ENCODE measurements at regions not wholly inside any gene's neighbourhood (a gene's known extent, or its start where the extent isn't known, plus 50 kb on each side); places are given as distances from the start of the nearest gene placed in this dataset.

DNA sequence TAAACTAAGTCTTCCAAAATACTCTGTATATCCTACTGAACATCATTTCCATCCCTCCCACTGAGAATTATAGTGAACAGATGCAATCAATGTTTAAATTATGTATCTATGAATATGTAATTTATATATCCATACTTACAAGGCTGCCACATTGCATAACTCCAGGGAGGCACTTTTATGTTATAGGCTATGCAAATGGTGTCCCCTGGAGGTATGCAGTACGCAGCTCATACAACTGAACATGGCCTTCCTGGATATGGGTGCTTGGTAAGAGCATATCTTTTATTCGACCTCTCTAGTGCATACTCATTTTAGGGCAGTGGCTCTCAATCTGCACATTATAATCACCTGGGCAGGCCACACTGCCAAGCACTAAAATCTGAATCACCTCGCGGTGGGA lies 127.3 kb downstream of the BANF2 start:
- POLR2A ChIA-PET (ENCODE audit: partially characterized antibody): no interaction called here
- CTCF ChIA-PET (ENCODE audit: partially characterized antibody): interaction anchor here (1.3 kb wide), 1 partner anchor 42 kb away, joined by 3 read pairs; no protein-coding TSS in a partner anchor
- WGBS, 2 experiments (ENCODE audit: extremely low coverage in 1 of 2, insufficient coverage in 1 of 2, insufficient read length in 1 of 2, insufficient replicate concordance in 2 of 2, low coverage in 1 of 2, low lambda C conversion rate in 2 of 2, missing lambda C conversion rate in 1 of 2): 71% methylated on average over 4 of the region's 4 CpGs; no CpG with 5 or more reads in 1 of the 2 experiments
- no peak for TF ChIP-seq MAFK (IDR thresholded peaks at IDR 0.05; ENCODE audit: low read depth, low read length)
- no peak for TF ChIP-seq CTBP2 (IDR thresholded peaks at IDR 0.05; ENCODE audit: borderline replicate concordance, insufficient read depth, insufficient read length, low read length)
- TF ChIP-seq JUND (IDR thresholded peaks at IDR 0.05; ENCODE audit: low read length): no peak
- TF ChIP-seq NRF1 (IDR thresholded peaks at IDR 0.05; ENCODE audit: low read depth, low read length): no peak
- no peak for TF ChIP-seq CHD2 (IDR thresholded peaks at IDR 0.05; ENCODE audit: low read length)
- TF ChIP-seq RAD21 (IDR thresholded peaks at IDR 0.05 in 1 of 2, conservative IDR thresholded peaks at IDR 0.05 in 1 of 2; ENCODE audit: low read depth in 2 of 2, low read length in 2 of 2): no peak
- no peak for TF ChIP-seq BRCA1 (IDR thresholded peaks at IDR 0.05; ENCODE audit: low read depth, low read length)
- no peak for TF ChIP-seq FOSL1 (IDR thresholded peaks at IDR 0.05; ENCODE audit: insufficient read depth, low read depth, low read length)
- no peak for TF ChIP-seq TEAD4 (IDR thresholded peaks at IDR 0.05; ENCODE audit: low read depth, low read length)
- TF ChIP-seq RFX5 (IDR thresholded peaks at IDR 0.05; ENCODE audit: borderline replicate concordance, low read depth, low read length): no peak
- no peak for TF ChIP-seq SP1 (IDR thresholded peaks at IDR 0.05; ENCODE audit: low read depth, low read length)
- TF ChIP-seq GTF2F1 (IDR thresholded peaks at IDR 0.05; ENCODE audit: borderline replicate concordance, low read depth, low read length): no peak
- TF ChIP-seq, protein P1, sequence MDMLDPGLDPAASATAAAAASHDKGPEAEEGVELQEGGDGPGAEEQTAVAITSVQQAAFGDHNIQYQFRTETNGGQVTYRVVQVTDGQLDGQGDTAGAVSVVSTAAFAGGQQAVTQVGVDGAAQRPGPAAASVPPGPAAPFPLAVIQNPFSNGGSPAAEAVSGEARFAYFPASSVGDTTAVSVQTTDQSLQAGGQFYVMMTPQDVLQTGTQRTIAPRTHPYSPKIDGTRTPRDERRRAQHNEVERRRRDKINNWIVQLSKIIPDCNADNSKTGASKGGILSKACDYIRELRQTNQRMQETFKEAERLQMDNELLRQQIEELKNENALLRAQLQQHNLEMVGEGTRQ (IDR thresholded peaks at IDR 0.05; ENCODE audit: low read length): no peak
- no peak for TF ChIP-seq PHF8 (conservative IDR thresholded peaks at IDR 0.05; ENCODE audit: low read depth, low read length)

More for the DNA sequence above, 127.3 kb downstream of the BANF2 start:
- Histone ChIP-seq H2AK5ac (ENCODE audit: low read depth, low read length) (no peak overlapping the region), H2BK120ac (replicated peaks; ENCODE audit: low read depth, low read length) (no peak overlapping the region), H3K9me3 (ENCODE audit: insufficient read depth in 2 of 2, low read depth in 1 of 2, low read length in 1 of 2) (no peaks in the 10 kb centered on the region), H2BK5ac (ENCODE audit: low read depth, low read length) (no peak overlapping the region), H3K36me3 (ENCODE audit: control insufficient read depth in 2 of 4, insufficient read depth in 4 of 4, low read length in 3 of 4) (no peaks in the 10 kb centered on the region), H3K27me3 (replicated peaks in 1 of 4; ENCODE audit: control insufficient read depth in 3 of 4, extremely low read depth in 1 of 4, insufficient read depth in 3 of 4, low read length in 3 of 4) (peaks cover 0 to 3% (median 0%) of the 10 kb centered on the region in 4 experiments; a peak in 2 of 7 replicates), H3K27ac (ENCODE audit: low read depth, low read length) (no peak overlapping the region), H2AFZ (ENCODE audit: low read length) (no peak overlapping the region), H2BK15ac (ENCODE audit: low read length) (no peak overlapping the region), H3K14ac (ENCODE audit: insufficient read length) (no peak overlapping the region), H3K23ac (ENCODE audit: insufficient read length) (no peak overlapping the region), H3K4me2 (ENCODE audit: insufficient read depth in 1 of 2, low read depth in 2 of 2, low read length in 2 of 2) (no peak overlapping the region), H3K4ac (replicated peaks; ENCODE audit: insufficient read length, low read depth, low read length) (no peak overlapping the region), H2BK12ac (ENCODE audit: low read depth, low read length) (no peak overlapping the region), H4K8ac (ENCODE audit: extremely low read depth, insufficient read depth, low read length) (no peak overlapping the region), H3K4me1 (replicated peaks in 1 of 4; ENCODE audit: control insufficient read depth in 3 of 4, insufficient read depth in 4 of 4, low read length in 3 of 4) (peaks cover 2 to 6% (median 3%) of the 10 kb centered on the region in 4 experiments; a peak in 3 of 7 replicates), H3K23me2 (ENCODE audit: low read depth, low read length) (no peaks in the 10 kb centered on the region), H3K9ac (replicated peaks in 1 of 4; ENCODE audit: extremely low read depth in 1 of 4, low read depth in 3 of 4, low read length in 3 of 4) (no peak overlapping the region), H4K91ac (replicated peaks; ENCODE audit: insufficient read length, low read length) (no peak overlapping the region), H4K20me1 (replicated peaks in 1 of 2; ENCODE audit: control insufficient read depth in 1 of 2, insufficient read depth in 2 of 2, low read length in 2 of 2) (no peaks in the 10 kb centered on the region), H3K4me3 (ENCODE audit: extremely low read depth in 1 of 4, insufficient read depth in 2 of 4, low read depth in 3 of 4, low read length in 4 of 4) (no peak overlapping the region), H2BK20ac (ENCODE audit: low read length) (no peak overlapping the region), H3K79me2 (ENCODE audit: control insufficient read depth in 1 of 2, insufficient read depth in 2 of 2, low read length in 2 of 2) (no peaks in the 10 kb centered on the region), H4K5ac (ENCODE audit: insufficient read length, low read depth, low read length) (no peak overlapping the region), H3K79me1 (ENCODE audit: low read depth, low read length) (no peaks in the 10 kb centered on the region), H3K18ac (ENCODE audit: extremely low read depth, low read length) (no peak overlapping the region), H3K56ac (replicated peaks; ENCODE audit: insufficient read length, low read depth, low read length) (no peak overlapping the region)
- DNase-seq (ENCODE audit: low read depth in 1 of 2, low spot score in 2 of 2) (no peak), FAIRE-seq (no peak)

All from H1 (cell line).